ENCODE measurements at regions not wholly inside any gene's neighbourhood (a gene's known extent, or its start where the extent isn't known, plus 50 kb on each side); places are given as distances from the start of the nearest gene placed in this dataset.

- Histone ChIP-seq H3K18ac (ENCODE audit: low read length) (no peak overlapping the region), H2AK5ac (ENCODE audit: low read length) (peak overlapping the region; percentile 20), H3K4me2 (ENCODE audit: low read length) (no peak overlapping the region), H4K8ac (ENCODE audit: low read depth, low read length) (no peak overlapping the region), H3K9ac (ENCODE audit: low read length) (no peak overlapping the region), H3K27ac (ENCODE audit: low read depth, low read length) (no peak overlapping the region), H3K56ac (ENCODE audit: low read length) (peak overlapping the region; percentile 45), H2BK120ac (ENCODE audit: low read depth, low read length) (no peak overlapping the region), H3K23ac (ENCODE audit: low read length) (no peak overlapping the region), H3K4me3 (ENCODE audit: low read length) (no peak overlapping the region), H3K27me3 (ENCODE audit: insufficient read depth, low read length, poor library complexity) (no peaks in the 10 kb centered on the region), H3K79me1 (ENCODE audit: low read length) (no peaks in the 10 kb centered on the region), H2BK15ac (replicated peaks; ENCODE audit: low read depth) (no peak overlapping the region), H3K79me2 (ENCODE audit: control insufficient read depth, insufficient read depth, low read length) (no peaks in the 10 kb centered on the region), H4K5ac (ENCODE audit: low read length) (no peak overlapping the region), H3K4me1 (ENCODE audit: control insufficient read depth, low read depth, low read length) (peaks cover 5% of the 10 kb centered on the region), H3K36me3 (ENCODE audit: control insufficient read depth, insufficient read depth, low read length) (no peaks in the 10 kb centered on the region), H2BK5ac (ENCODE audit: low read length) (no peak overlapping the region), H3K4ac (ENCODE audit: low read depth, low read length) (no peak overlapping the region)
- no CpG with 5 or more reads among the region's 12 CpGs for WGBS (ENCODE audit: extremely low coverage, insufficient coverage, low lambda C conversion rate)
- DNase-seq: no peak
Measured at GRCh38 chr15:66881173-66881905, 179.3 kb downstream of the SMAD6 start.

GRCh38 chr15:66882251-66883020 lies 180.4 kb downstream of the SMAD6 start:
- Histone ChIP-seq H3K4me2 (ENCODE audit: low read length) (no peak overlapping the region), H3K27me3 (ENCODE audit: insufficient read depth, low read length, poor library complexity) (no peaks in the 10 kb centered on the region), H3K79me1 (ENCODE audit: low read length) (no peaks in the 10 kb centered on the region), H2BK5ac (ENCODE audit: low read length) (peak overlapping the region; percentile 64), H2BK120ac (ENCODE audit: low read depth, low read length) (peak overlapping the region; percentile 6), H3K4me3 (ENCODE audit: low read length) (no peak overlapping the region), H3K18ac (ENCODE audit: low read length) (peak overlapping the region; percentile 5), H4K8ac (ENCODE audit: low read depth, low read length) (no peak overlapping the region), H3K4ac (ENCODE audit: low read depth, low read length) (peak overlapping the region; percentile 88), H2AK5ac (ENCODE audit: low read length) (no peak overlapping the region), H4K5ac (ENCODE audit: low read length) (no peak overlapping the region), H2BK15ac (replicated peaks; ENCODE audit: low read depth) (no peak overlapping the region), H3K36me3 (ENCODE audit: control insufficient read depth, insufficient read depth, low read length) (no peaks in the 10 kb centered on the region), H3K23ac (ENCODE audit: low read length) (no peak overlapping the region), H3K9ac (ENCODE audit: low read length) (no peak overlapping the region), H3K27ac (ENCODE audit: low read depth, low read length) (peak overlapping the region; percentile 7), H3K4me1 (ENCODE audit: control insufficient read depth, low read depth, low read length) (peaks cover 5% of the 10 kb centered on the region), H3K56ac (ENCODE audit: low read length) (peak overlapping the region; percentile 52), H3K79me2 (ENCODE audit: control insufficient read depth, insufficient read depth, low read length) (no peaks in the 10 kb centered on the region)
- no peak for DNase-seq
- no CpG with 5 or more reads among the region's 11 CpGs for WGBS (ENCODE audit: extremely low coverage, insufficient coverage, low lambda C conversion rate)

GRCh38 chr15:66883284-66883911 lies 181.4 kb downstream of the SMAD6 start:
- Histone ChIP-seq H2BK15ac (replicated peaks; ENCODE audit: low read depth) (peak overlapping the region; percentile 15), H4K5ac (ENCODE audit: low read length) (no peak overlapping the region), H2BK5ac (ENCODE audit: low read length) (no peak overlapping the region), H3K79me1 (ENCODE audit: low read length) (no peaks in the 10 kb centered on the region), H3K4me3 (ENCODE audit: low read length) (no peak overlapping the region), H3K79me2 (ENCODE audit: control insufficient read depth, insufficient read depth, low read length) (no peaks in the 10 kb centered on the region), H3K36me3 (ENCODE audit: control insufficient read depth, insufficient read depth, low read length) (no peaks in the 10 kb centered on the region), H3K56ac (ENCODE audit: low read length) (peak overlapping the region; percentile 11), H3K18ac (ENCODE audit: low read length) (peak overlapping the region; percentile 44), H3K4me1 (ENCODE audit: control insufficient read depth, low read depth, low read length) (peaks cover 5% of the 10 kb centered on the region), H3K4me2 (ENCODE audit: low read length) (no peak overlapping the region), H3K4ac (ENCODE audit: low read depth, low read length) (peak overlapping the region; percentile 39), H3K27ac (ENCODE audit: low read depth, low read length) (peak overlapping the region; percentile 83), H3K27me3 (ENCODE audit: insufficient read depth, low read length, poor library complexity) (no peaks in the 10 kb centered on the region), H3K23ac (ENCODE audit: low read length) (no peak overlapping the region), H3K9ac (ENCODE audit: low read length) (peak overlapping the region; percentile 19), H2AK5ac (ENCODE audit: low read length) (no peak overlapping the region), H2BK120ac (ENCODE audit: low read depth, low read length) (peak overlapping the region; percentile 64), H4K8ac (ENCODE audit: low read depth, low read length) (no peak overlapping the region)
- DNase-seq: peak; percentile 100
- no CpG with 5 or more reads among the region's 10 CpGs for WGBS (ENCODE audit: extremely low coverage, insufficient coverage, low lambda C conversion rate)

GRCh38 chr15:66884115-66884622 lies 181.2 kb upstream of the SMAD3 start:
- no peaks in the 10 kb centered on the region for H3K27me3 ChIP-seq (ENCODE audit: insufficient read depth, low read length, poor library complexity)
- H3K79me1 ChIP-seq (ENCODE audit: low read length): no peaks in the 10 kb centered on the region
- DNase-seq: peak; percentile 16
- H3K4me1 ChIP-seq (ENCODE audit: control insufficient read depth, low read depth, low read length): peaks cover 5% of the 10 kb centered on the region
- H3K9ac ChIP-seq (ENCODE audit: low read length): no peak overlapping the region
- peak overlapping the region; percentile 20 for H2BK5ac ChIP-seq (ENCODE audit: low read length)
- H4K5ac ChIP-seq (ENCODE audit: low read length): no peak overlapping the region
- H3K23ac ChIP-seq (ENCODE audit: low read length): no peak overlapping the region
- no CpG with 5 or more reads among the region's 8 CpGs for WGBS (ENCODE audit: extremely low coverage, insufficient coverage, low lambda C conversion rate)
- no peaks in the 10 kb centered on the region for H3K36me3 ChIP-seq (ENCODE audit: control insufficient read depth, insufficient read depth, low read length)
- peak overlapping the region; percentile 83 for H3K27ac ChIP-seq (ENCODE audit: low read depth, low read length)
- no peak overlapping the region for H2BK15ac ChIP-seq (replicated peaks; ENCODE audit: low read depth)
- no peak overlapping the region for H4K8ac ChIP-seq (ENCODE audit: low read depth, low read length)
- no peak overlapping the region for H3K18ac ChIP-seq (ENCODE audit: low read length)
- no peaks in the 10 kb centered on the region for H3K79me2 ChIP-seq (ENCODE audit: control insufficient read depth, insufficient read depth, low read length)
- H2AK5ac ChIP-seq (ENCODE audit: low read length): no peak overlapping the region
- H3K56ac ChIP-seq (ENCODE audit: low read length): peak overlapping the region; percentile 11
- H3K4ac ChIP-seq (ENCODE audit: low read depth, low read length): peak overlapping the region; percentile 41
- H2BK120ac ChIP-seq (ENCODE audit: low read depth, low read length): peak overlapping the region; percentile 64
- no peak overlapping the region for H3K4me3 ChIP-seq (ENCODE audit: low read length)
- no peak overlapping the region for H3K4me2 ChIP-seq (ENCODE audit: low read length)

DNA sequence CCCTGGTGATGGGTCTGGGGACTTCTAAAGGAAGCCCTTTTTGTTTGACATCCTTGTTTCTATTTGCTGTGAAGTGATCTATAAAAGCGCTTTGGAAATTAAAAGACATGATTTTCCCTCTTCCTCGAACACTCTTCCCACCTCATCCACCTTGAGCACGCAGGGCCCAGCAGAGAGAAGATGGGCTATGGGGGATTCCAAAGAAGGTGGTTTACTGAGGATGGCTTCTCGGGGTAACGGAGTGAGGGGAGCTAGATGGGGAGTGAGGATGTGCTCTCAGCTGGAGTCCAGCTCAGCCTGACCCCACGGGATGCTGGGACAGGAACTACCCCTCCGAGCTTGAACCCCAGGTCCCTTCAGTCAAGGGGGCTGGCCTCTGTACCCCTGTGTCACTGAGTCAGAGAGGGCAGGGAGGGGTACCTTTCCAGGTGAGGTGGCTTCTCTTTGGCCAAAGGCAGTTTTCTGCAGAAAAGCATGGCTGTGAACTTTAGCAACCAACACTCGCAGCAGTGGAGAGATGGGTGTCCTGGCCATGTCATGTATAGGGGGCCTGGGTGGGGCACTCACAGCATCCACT lies 180.7 kb upstream of the SMAD3 start:
- no peaks in the 10 kb centered on the region for H3K36me3 ChIP-seq (ENCODE audit: control insufficient read depth, insufficient read depth, low read length)
- no peak overlapping the region for H3K4me3 ChIP-seq (ENCODE audit: low read length)
- H3K23ac ChIP-seq (ENCODE audit: low read length): peak overlapping the region; percentile 67
- peak overlapping the region; percentile 83 for H3K27ac ChIP-seq (ENCODE audit: low read depth, low read length)
- H2AK5ac ChIP-seq (ENCODE audit: low read length): peak overlapping the region; percentile 83
- H4K5ac ChIP-seq (ENCODE audit: low read length): no peak overlapping the region
- H3K79me2 ChIP-seq (ENCODE audit: control insufficient read depth, insufficient read depth, low read length): no peaks in the 10 kb centered on the region
- no peak overlapping the region for H2BK15ac ChIP-seq (replicated peaks; ENCODE audit: low read depth)
- H3K9ac ChIP-seq (ENCODE audit: low read length): no peak overlapping the region
- H3K79me1 ChIP-seq (ENCODE audit: low read length): no peaks in the 10 kb centered on the region
- H3K56ac ChIP-seq (ENCODE audit: low read length): peak overlapping the region; percentile 39
- H2BK5ac ChIP-seq (ENCODE audit: low read length): peak overlapping the region; percentile 28
- H4K8ac ChIP-seq (ENCODE audit: low read depth, low read length): no peak overlapping the region
- H3K18ac ChIP-seq (ENCODE audit: low read length): no peak overlapping the region
- no peak overlapping the region for H3K4me2 ChIP-seq (ENCODE audit: low read length)
- H3K4me1 ChIP-seq (ENCODE audit: control insufficient read depth, low read depth, low read length): peaks cover 5% of the 10 kb centered on the region
- DNase-seq: no peak
- H3K27me3 ChIP-seq (ENCODE audit: insufficient read depth, low read length, poor library complexity): no peaks in the 10 kb centered on the region
- peak overlapping the region; percentile 77 for H3K4ac ChIP-seq (ENCODE audit: low read depth, low read length)
- H2BK120ac ChIP-seq (ENCODE audit: low read depth, low read length): no peak overlapping the region
- WGBS (ENCODE audit: extremely low coverage, insufficient coverage, low lambda C conversion rate): no CpG with 5 or more reads among the region's 8 CpGs
